Neural progenitor cell (in vitro differentiated cells): ENCODE measurements at regions not wholly inside any gene's neighbourhood (a gene's known extent, or its start where the extent isn't known, plus 50 kb on each side); places are given as distances from the start of the nearest gene placed in this dataset.

Source experiments
- DNase-seq: peaks from one replicate; pipeline ENCODE4 v3.0.0-alpha.2; 2016; ENCODE audit warnings: low spot score
- H2AFZ ChIP-seq: fragments of 200-600 bp; sonication (generic); replicated peaks from 2 replicates; pipeline ENCODE4 v1.6.1; 2016; ENCODE audit warnings: antibody characterized with exemption
- H3F3A ChIP-seq: fragments of 200-600 bp; sonication (generic); 2 replicates; pipeline ENCODE4 v1.6.1; 2016; ENCODE audit warnings: antibody characterized with exemption, low read depth
- H3K27ac ChIP-seq: fragments of 200-600 bp; sonication (generic); 2 replicates; pipeline ENCODE4 v1.5.1; 2016; ENCODE audit warnings: mild to moderate bottlenecking
- H3K27me3 ChIP-seq: fragments of 200-600 bp; sonication (generic); 2 replicates; pipeline ENCODE4 v1.6.1; 2016; ENCODE audit warnings: mild to moderate bottlenecking, moderate library complexity
- H3K36me3 ChIP-seq: fragments of 200-600 bp; sonication (generic); 2 replicates; pipeline ENCODE4 v1.5.1; 2016
- H3K4me1 ChIP-seq: fragments of 200-600 bp; sonication (generic); 2 replicates; pipeline ENCODE4 v1.6.1; 2016; ENCODE audit warnings: mixed run types
- H3K4me2 ChIP-seq: fragments of 200-600 bp; sonication (generic); 2 replicates; pipeline ENCODE4 v1.6.1; 2016
- H3K4me3 ChIP-seq: fragments of 200-600 bp; sonication (generic); 2 replicates; pipeline ENCODE4 v1.5.1; 2016
- H3K79me2 ChIP-seq: fragments of 200-600 bp; sonication (generic); 2 replicates; pipeline ENCODE4 v1.6.1; 2016; ENCODE audit warnings: low read depth
- H3K9ac ChIP-seq: fragments of 200-600 bp; sonication (generic); 2 replicates; pipeline ENCODE4 v1.6.1; 2016
- H3K9me3 ChIP-seq: fragments of 200-600 bp; sonication (generic); 2 replicates; pipeline ENCODE4 v1.5.1; 2016; ENCODE audit warnings: low read depth
- H4K20me1 ChIP-seq: fragments of 200-600 bp; sonication (generic); 2 replicates; pipeline ENCODE4 v1.6.1; 2016; ENCODE audit warnings: low read depth
- H3K27ac Mint-ChIP-seq: 3 replicates; pipeline ENCODE4 v1.8.0; 2021; ENCODE audit warnings: mixed read lengths
- H3K27me3 Mint-ChIP-seq: 2 replicates; pipeline ENCODE4 v1.8.0; 2022; ENCODE audit warnings: low read depth, mild to moderate bottlenecking, inconsistent platforms, moderate library complexity, mixed read lengths; ENCODE audit not compliant: insufficient read depth
- H3K36me3 Mint-ChIP-seq: 3 replicates; pipeline ENCODE4 v1.8.0; 2021; ENCODE audit warnings: mixed read lengths
- H3K4me1 Mint-ChIP-seq: 3 replicates; pipeline ENCODE4 v1.8.0; 2021; ENCODE audit warnings: mixed read lengths
- H3K4me3 Mint-ChIP-seq: 3 replicates; pipeline ENCODE4 v1.8.0; 2021; ENCODE audit warnings: mild to moderate bottlenecking, moderate library complexity, mixed read lengths
- H3K9me3 Mint-ChIP-seq: 3 replicates; pipeline ENCODE4 v1.8.0; 2020; ENCODE audit warnings: mixed read lengths
- EZH2 ChIP-seq: fragments of 200-600 bp; sonication (generic); IDR thresholded peaks from 2 replicates; pipeline ENCODE4 v1.6.1; 2017; ENCODE audit warnings: antibody characterized with exemption, mild to moderate bottlenecking, moderate library complexity
- EZH2phosphoT487 ChIP-seq: fragments of 200-600 bp; sonication (generic); IDR thresholded peaks from 2 replicates; pipeline ENCODE4 v1.6.1; 2017; ENCODE audit warnings: antibody characterized with exemption
- TF ChIP-seq, protein P1 (sequence below): fragments of 200-600 bp; sonication (generic); IDR thresholded peaks from 2 replicates; pipeline ENCODE4 v1.5.1; 2017; ENCODE audit warnings: antibody characterized with exemption, mild to moderate bottlenecking

DNA sequence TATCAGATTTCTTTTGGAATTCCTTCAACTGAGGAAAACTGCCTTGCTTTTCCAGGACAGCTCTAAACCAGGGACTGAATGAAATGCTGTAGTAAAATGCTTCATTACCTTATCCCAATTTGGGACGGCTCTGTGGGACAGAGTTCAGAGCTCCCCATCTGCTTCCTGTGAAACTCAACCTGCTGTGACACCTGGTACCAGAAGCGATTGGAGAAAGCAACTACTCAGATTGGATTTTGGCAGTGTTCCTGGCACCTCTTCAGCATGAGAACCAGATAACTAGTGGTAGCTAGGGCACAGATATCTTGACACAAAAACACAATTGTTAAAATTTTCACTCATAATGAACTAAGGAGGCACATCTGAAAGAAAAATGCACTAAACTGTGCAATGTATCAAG is 539.1 kb downstream of the SI start:
- H3K4me3 Mint-ChIP-seq: no peak overlapping the region
- TF ChIP-seq, protein P1, sequence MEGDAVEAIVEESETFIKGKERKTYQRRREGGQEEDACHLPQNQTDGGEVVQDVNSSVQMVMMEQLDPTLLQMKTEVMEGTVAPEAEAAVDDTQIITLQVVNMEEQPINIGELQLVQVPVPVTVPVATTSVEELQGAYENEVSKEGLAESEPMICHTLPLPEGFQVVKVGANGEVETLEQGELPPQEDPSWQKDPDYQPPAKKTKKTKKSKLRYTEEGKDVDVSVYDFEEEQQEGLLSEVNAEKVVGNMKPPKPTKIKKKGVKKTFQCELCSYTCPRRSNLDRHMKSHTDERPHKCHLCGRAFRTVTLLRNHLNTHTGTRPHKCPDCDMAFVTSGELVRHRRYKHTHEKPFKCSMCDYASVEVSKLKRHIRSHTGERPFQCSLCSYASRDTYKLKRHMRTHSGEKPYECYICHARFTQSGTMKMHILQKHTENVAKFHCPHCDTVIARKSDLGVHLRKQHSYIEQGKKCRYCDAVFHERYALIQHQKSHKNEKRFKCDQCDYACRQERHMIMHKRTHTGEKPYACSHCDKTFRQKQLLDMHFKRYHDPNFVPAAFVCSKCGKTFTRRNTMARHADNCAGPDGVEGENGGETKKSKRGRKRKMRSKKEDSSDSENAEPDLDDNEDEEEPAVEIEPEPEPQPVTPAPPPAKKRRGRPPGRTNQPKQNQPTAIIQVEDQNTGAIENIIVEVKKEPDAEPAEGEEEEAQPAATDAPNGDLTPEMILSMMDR: no peak
- no peak for TF ChIP-seq EZH2
- TF ChIP-seq EZH2phosphoT487: no peak
- no peaks in the 10 kb centered on the region for H3K79me2 ChIP-seq
- no peaks in the 10 kb centered on the region for H3K36me3 Mint-ChIP-seq
- H3K27me3 ChIP-seq: no peaks in the 10 kb centered on the region
- H3F3A ChIP-seq: no peaks in the 10 kb centered on the region
- no peaks in the 10 kb centered on the region for H3K4me1 Mint-ChIP-seq
- no peak overlapping the region for H2AFZ ChIP-seq
- no peak overlapping the region for H3K4me3 ChIP-seq
- H3K27ac Mint-ChIP-seq: no peak overlapping the region
- no peaks in the 10 kb centered on the region for H3K27me3 Mint-ChIP-seq
- no peaks in the 10 kb centered on the region for H3K9me3 Mint-ChIP-seq
- H3K4me1 ChIP-seq: no peaks in the 10 kb centered on the region
- no peaks in the 10 kb centered on the region for H3K36me3 ChIP-seq
- H3K27ac ChIP-seq: no peak overlapping the region
- no peak overlapping the region for H3K9ac ChIP-seq
- DNase-seq: no peak
- H3K4me2 ChIP-seq: no peak overlapping the region
- no peaks in the 10 kb centered on the region for H3K9me3 ChIP-seq
- no peaks in the 10 kb centered on the region for H4K20me1 ChIP-seq

DNA sequence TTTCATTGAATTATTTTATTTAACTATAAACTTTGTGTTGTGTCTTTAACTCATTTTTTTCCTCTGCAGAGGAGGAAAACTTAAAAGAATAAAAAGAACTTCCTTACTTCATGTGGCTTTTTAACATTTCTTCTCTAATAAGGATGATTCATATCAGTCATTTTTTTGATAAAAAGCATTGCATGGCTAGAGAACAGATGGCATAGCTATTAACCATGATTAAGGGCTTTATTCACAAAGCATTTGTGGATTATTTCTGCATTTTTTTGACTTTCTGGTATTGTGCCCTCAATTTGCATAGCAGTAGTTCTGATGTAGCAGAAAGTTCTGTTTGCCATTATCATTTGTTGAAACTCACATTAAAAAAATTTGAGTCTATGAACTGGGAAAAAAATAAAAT is 540.8 kb downstream of the SI start:
- TF ChIP-seq EZH2 (no peak), EZH2phosphoT487 (no peak)
- TF ChIP-seq, protein P1: no peak
- H3K4me1 Mint-ChIP-seq: no peaks in the 10 kb centered on the region
- no peaks in the 10 kb centered on the region for H3K79me2 ChIP-seq
- H3K4me1 ChIP-seq: no peaks in the 10 kb centered on the region
- H2AFZ ChIP-seq: no peak overlapping the region
- no peaks in the 10 kb centered on the region for H4K20me1 ChIP-seq
- H3F3A ChIP-seq: no peaks in the 10 kb centered on the region
- H3K36me3 ChIP-seq: no peaks in the 10 kb centered on the region
- H3K9ac ChIP-seq: no peak overlapping the region
- no peaks in the 10 kb centered on the region for H3K36me3 Mint-ChIP-seq
- no peak for DNase-seq
- no peaks in the 10 kb centered on the region for H3K9me3 Mint-ChIP-seq
- H3K9me3 ChIP-seq: no peaks in the 10 kb centered on the region
- no peak overlapping the region for H3K4me3 Mint-ChIP-seq
- H3K27ac Mint-ChIP-seq: no peak overlapping the region
- H3K27ac ChIP-seq: no peak overlapping the region
- H3K4me3 ChIP-seq: no peak overlapping the region
- no peak overlapping the region for H3K4me2 ChIP-seq
- H3K27me3 ChIP-seq: no peaks in the 10 kb centered on the region
- H3K27me3 Mint-ChIP-seq: no peaks in the 10 kb centered on the region

DNA sequence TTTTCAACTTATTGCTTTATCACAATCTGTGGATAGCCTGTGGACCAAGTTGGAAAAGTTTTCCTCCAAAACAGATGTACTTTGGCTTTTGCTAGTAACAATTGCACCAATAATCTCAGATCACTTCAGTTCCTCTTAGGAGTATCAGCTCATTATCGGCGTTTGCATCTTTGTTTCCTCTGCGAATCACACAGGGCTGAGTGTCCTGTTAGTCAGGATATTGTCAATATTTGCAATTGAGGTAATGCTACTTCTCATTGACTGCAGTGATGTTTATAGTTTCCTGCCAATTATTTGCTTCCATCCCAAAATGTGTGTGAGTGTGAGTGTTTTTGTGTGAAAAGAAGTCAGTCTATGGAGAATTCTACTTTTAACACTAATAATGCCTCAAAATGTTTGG is 545.0 kb downstream of the SI start:
- TF ChIP-seq EZH2: no peak
- TF ChIP-seq EZH2phosphoT487: no peak
- TF ChIP-seq, protein P1: no peak
- Histone ChIP-seq H3K27ac (no peak overlapping the region), H3K9ac (no peak overlapping the region), H3K79me2 (no peaks in the 10 kb centered on the region), H3K27me3 (no peaks in the 10 kb centered on the region), H3K9me3 (no peaks in the 10 kb centered on the region), H3K4me1 (no peaks in the 10 kb centered on the region), H3F3A (no peaks in the 10 kb centered on the region), H3K4me3 (no peak overlapping the region), H3K36me3 (no peaks in the 10 kb centered on the region), H3K4me2 (no peak overlapping the region), H4K20me1 (no peaks in the 10 kb centered on the region), H2AFZ (no peak overlapping the region)
- Mint-ChIP-seq H3K9me3 (no peaks in the 10 kb centered on the region), H3K27me3 (no peaks in the 10 kb centered on the region), H3K27ac (no peak overlapping the region), H3K4me1 (no peaks in the 10 kb centered on the region), H3K4me3 (no peak overlapping the region), H3K36me3 (no peaks in the 10 kb centered on the region)
- no peak for DNase-seq

DNA sequence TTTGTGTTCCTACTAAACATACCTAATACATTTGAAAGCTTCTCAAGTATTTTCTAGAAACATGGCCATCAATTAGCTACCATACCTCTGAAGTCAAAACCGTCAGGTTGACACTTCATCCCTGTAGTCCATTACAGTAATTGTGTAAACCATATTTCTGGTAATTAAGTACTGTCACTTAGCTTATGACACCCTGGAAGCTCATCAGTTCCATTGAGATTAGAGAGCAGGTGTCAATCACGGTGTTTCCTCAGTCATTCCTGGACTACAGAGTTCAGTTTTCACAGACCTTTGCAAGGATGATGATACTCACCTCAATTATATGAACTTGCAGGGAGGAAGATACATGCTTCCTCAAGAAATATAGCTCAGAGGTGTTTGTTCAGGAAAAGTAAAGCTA is 552.0 kb downstream of the SI start:
- Mint-ChIP-seq H3K27ac (no peak overlapping the region), H3K9me3 (no peaks in the 10 kb centered on the region), H3K4me1 (no peaks in the 10 kb centered on the region), H3K4me3 (no peak overlapping the region), H3K36me3 (no peaks in the 10 kb centered on the region), H3K27me3 (no peaks in the 10 kb centered on the region)
- Histone ChIP-seq H3K27me3 (no peaks in the 10 kb centered on the region), H3K79me2 (no peaks in the 10 kb centered on the region), H2AFZ (no peak overlapping the region), H3K4me1 (no peaks in the 10 kb centered on the region), H3F3A (no peaks in the 10 kb centered on the region), H3K9me3 (no peaks in the 10 kb centered on the region), H4K20me1 (no peaks in the 10 kb centered on the region), H3K4me2 (no peak overlapping the region), H3K4me3 (no peak overlapping the region), H3K27ac (no peak overlapping the region), H3K36me3 (no peaks in the 10 kb centered on the region), H3K9ac (no peak overlapping the region)
- no peak for TF ChIP-seq EZH2
- TF ChIP-seq EZH2phosphoT487: no peak
- TF ChIP-seq, protein P1: no peak
- DNase-seq: no peak
